ENCODE measurements at regions not wholly inside any gene's neighbourhood (a gene's known extent, or its start where the extent isn't known, plus 50 kb on each side); places are given as distances from the start of the nearest gene placed in this dataset.

DNA sequence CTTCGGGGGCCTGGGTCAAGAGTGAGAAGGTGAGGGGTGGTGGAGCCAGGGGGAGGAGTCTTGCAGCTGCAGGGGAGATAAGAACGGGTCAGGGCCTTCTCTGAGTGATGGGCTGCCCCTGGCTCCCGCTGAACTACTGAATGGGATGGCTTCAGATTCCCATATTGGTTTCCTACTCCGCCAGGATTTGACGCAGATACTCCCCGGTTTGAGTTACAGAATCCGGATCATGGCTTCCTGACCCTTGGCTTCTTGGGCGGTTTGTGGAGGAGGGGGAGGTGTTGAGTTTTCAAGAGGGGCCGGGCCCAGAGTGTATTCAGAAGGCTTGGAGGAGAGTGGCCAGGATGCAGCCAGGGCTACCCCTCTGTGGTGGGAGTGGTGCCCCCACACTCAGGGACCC is 119.9 kb upstream of the ATP2B2 start:
- TF ChIP-seq, protein P1, sequence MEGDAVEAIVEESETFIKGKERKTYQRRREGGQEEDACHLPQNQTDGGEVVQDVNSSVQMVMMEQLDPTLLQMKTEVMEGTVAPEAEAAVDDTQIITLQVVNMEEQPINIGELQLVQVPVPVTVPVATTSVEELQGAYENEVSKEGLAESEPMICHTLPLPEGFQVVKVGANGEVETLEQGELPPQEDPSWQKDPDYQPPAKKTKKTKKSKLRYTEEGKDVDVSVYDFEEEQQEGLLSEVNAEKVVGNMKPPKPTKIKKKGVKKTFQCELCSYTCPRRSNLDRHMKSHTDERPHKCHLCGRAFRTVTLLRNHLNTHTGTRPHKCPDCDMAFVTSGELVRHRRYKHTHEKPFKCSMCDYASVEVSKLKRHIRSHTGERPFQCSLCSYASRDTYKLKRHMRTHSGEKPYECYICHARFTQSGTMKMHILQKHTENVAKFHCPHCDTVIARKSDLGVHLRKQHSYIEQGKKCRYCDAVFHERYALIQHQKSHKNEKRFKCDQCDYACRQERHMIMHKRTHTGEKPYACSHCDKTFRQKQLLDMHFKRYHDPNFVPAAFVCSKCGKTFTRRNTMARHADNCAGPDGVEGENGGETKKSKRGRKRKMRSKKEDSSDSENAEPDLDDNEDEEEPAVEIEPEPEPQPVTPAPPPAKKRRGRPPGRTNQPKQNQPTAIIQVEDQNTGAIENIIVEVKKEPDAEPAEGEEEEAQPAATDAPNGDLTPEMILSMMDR (IDR thresholded peaks at IDR 0.05), result no peak
- TF ChIP-seq EP300 (IDR thresholded peaks at IDR 0.05; ENCODE audit: borderline replicate concordance in 1 of 2, low read depth in 1 of 2, low read length in 1 of 2) (no peak), GABPA (IDR thresholded peaks at IDR 0.05; ENCODE audit: low read depth) (no peak), NFIC (IDR thresholded peaks at IDR 0.05; ENCODE audit: borderline replicate concordance) (no peak), CHD2 (IDR thresholded peaks at IDR 0.05; ENCODE audit: low read length, partially characterized antibody) (no peak), JUND (IDR thresholded peaks at IDR 0.05) (no peak), TEAD4 (IDR thresholded peaks at IDR 0.05; ENCODE audit: borderline replicate concordance, insufficient read depth) (no peak)
- TF ChIP-seq, protein P2, sequence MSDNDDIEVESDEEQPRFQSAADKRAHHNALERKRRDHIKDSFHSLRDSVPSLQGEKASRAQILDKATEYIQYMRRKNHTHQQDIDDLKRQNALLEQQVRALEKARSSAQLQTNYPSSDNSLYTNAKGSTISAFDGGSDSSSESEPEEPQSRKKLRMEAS (IDR thresholded peaks at IDR 0.05; ENCODE audit: low read depth), result no peak
